ENCODE measurements at regions not wholly inside any gene's neighbourhood (a gene's known extent, or its start where the extent isn't known, plus 50 kb on each side); places are given as distances from the start of the nearest gene placed in this dataset.

DNA sequence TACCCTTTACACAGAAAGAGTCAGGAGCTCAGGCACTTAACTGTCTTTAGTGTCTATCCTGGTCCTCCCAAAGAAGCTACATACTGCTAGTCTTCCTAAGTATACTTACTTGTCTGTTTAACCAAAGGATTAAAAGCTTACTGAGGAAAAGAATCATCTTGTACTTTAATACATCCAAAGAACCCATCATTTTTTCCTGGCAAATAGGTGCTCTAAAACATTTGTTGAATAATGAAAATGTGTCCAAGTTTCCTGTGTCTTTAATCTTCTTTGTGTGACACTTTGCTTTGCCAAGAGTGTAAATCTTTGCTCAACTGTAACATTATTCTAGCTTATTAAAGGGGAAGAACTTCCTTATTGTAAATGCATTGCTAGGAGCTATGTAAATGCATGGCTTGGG is 519.2 kb downstream of the OTOL1 start:
- Histone ChIP-seq H3K9me3 (ENCODE audit: insufficient read depth, low read length) (no peaks in the 10 kb centered on the region), H3K27me3 (ENCODE audit: low read depth, low read length) (no peaks in the 10 kb centered on the region), H3K9ac (ENCODE audit: low read length) (no peak overlapping the region), H3K79me2 (ENCODE audit: low read length) (no peaks in the 10 kb centered on the region), H3K27ac (ENCODE audit: low read length) (no peak overlapping the region), H3K4me3 (ENCODE audit: low read length) (no peak overlapping the region), H4K20me1 (ENCODE audit: insufficient read depth, low read length) (no peaks in the 10 kb centered on the region), H3K4me1 (ENCODE audit: low read length) (no peaks in the 10 kb centered on the region), H3K36me3 (replicated peaks; ENCODE audit: low read depth, low read length) (no peaks in the 10 kb centered on the region), H2AFZ (ENCODE audit: low read depth, low read length) (no peak overlapping the region), H3K4me2 (ENCODE audit: low read length) (no peak overlapping the region)
- TF ChIP-seq, protein P1, sequence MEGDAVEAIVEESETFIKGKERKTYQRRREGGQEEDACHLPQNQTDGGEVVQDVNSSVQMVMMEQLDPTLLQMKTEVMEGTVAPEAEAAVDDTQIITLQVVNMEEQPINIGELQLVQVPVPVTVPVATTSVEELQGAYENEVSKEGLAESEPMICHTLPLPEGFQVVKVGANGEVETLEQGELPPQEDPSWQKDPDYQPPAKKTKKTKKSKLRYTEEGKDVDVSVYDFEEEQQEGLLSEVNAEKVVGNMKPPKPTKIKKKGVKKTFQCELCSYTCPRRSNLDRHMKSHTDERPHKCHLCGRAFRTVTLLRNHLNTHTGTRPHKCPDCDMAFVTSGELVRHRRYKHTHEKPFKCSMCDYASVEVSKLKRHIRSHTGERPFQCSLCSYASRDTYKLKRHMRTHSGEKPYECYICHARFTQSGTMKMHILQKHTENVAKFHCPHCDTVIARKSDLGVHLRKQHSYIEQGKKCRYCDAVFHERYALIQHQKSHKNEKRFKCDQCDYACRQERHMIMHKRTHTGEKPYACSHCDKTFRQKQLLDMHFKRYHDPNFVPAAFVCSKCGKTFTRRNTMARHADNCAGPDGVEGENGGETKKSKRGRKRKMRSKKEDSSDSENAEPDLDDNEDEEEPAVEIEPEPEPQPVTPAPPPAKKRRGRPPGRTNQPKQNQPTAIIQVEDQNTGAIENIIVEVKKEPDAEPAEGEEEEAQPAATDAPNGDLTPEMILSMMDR (IDR thresholded peaks at IDR 0.05; ENCODE audit: low read depth, low read length), result no peak
- TF ChIP-seq EZH2phosphoT487 (IDR thresholded peaks at IDR 0.05; ENCODE audit: low read depth), result no peak

DNA sequence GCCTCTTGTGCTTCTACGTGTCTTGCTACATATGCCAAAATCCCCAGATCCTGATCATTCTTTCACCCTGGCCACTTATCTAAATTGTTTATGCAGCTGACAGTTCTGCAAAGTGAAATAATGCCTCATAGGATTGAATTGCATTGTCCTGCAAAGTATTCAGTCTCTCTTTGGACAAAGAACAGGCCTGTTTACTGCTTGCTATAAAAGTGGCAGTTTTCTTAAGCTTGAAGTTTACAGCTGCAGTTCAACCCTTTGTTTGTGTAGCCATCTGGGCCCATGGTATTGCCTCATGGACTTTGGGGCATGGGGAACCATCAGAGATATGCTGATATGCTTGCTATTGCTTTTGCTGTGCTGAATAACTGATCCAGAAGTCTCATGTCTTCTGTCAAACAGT is 523.2 kb downstream of the OTOL1 start:
- H3K27ac ChIP-seq (ENCODE audit: low read length), result no peak overlapping the region
- H3K4me3 ChIP-seq (ENCODE audit: low read length), result no peak overlapping the region
- TF ChIP-seq, protein P1 (IDR thresholded peaks at IDR 0.05; ENCODE audit: low read depth, low read length), result no peak
- no peak for TF ChIP-seq EZH2phosphoT487 (IDR thresholded peaks at IDR 0.05; ENCODE audit: low read depth)

DNA sequence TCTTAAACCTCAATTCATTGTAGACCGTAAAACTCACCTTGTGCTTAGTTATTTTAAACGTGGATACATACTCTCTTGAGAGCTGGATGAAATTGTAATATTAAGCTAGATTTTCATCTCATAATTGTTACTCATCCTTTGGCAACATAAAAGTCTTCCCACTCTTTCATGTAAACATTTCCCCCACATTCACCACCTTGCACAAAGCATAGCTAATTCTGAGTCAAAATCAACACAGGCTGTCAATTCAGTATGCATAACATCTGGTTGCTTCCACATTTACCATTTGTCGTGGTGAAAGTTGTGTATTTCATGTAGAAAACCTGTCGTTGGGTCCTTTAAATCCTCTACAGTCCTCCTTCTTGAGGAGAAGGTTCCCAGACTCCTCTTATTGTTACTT is 524.6 kb downstream of the OTOL1 start:
- H2AFZ ChIP-seq (ENCODE audit: low read depth, low read length), result no peak overlapping the region
- H3K4me1 ChIP-seq (ENCODE audit: low read length), result no peaks in the 10 kb centered on the region
- H3K9ac ChIP-seq (ENCODE audit: low read length), result no peak overlapping the region
- no peaks in the 10 kb centered on the region for H3K27me3 ChIP-seq (ENCODE audit: low read depth, low read length)
- H3K27ac ChIP-seq (ENCODE audit: low read length), result no peak overlapping the region
- no peaks in the 10 kb centered on the region for H3K36me3 ChIP-seq (replicated peaks; ENCODE audit: low read depth, low read length)
- H3K4me2 ChIP-seq (ENCODE audit: low read length), result no peak overlapping the region
- no peaks in the 10 kb centered on the region for H3K79me2 ChIP-seq (ENCODE audit: low read length)
- TF ChIP-seq, protein P1 (IDR thresholded peaks at IDR 0.05; ENCODE audit: low read depth, low read length), result no peak
- TF ChIP-seq EZH2phosphoT487 (IDR thresholded peaks at IDR 0.05; ENCODE audit: low read depth), result no peak
- H3K4me3 ChIP-seq (ENCODE audit: low read length), result no peak overlapping the region
- no peaks in the 10 kb centered on the region for H4K20me1 ChIP-seq (ENCODE audit: insufficient read depth, low read length)
- H3K9me3 ChIP-seq (ENCODE audit: insufficient read depth, low read length), result no peaks in the 10 kb centered on the region

More for the DNA sequence above, 523.2 kb downstream of the OTOL1 start:
- H4K20me1 ChIP-seq (ENCODE audit: insufficient read depth, low read length), result no peaks in the 10 kb centered on the region
- H3K4me1 ChIP-seq (ENCODE audit: low read length), result no peaks in the 10 kb centered on the region
- H3K9ac ChIP-seq (ENCODE audit: low read length), result no peak overlapping the region
- no peaks in the 10 kb centered on the region for H3K36me3 ChIP-seq (replicated peaks; ENCODE audit: low read depth, low read length)
- H3K27me3 ChIP-seq (ENCODE audit: low read depth, low read length), result no peaks in the 10 kb centered on the region
- H3K4me2 ChIP-seq (ENCODE audit: low read length), result no peak overlapping the region
- no peak overlapping the region for H2AFZ ChIP-seq (ENCODE audit: low read depth, low read length)
- no peaks in the 10 kb centered on the region for H3K79me2 ChIP-seq (ENCODE audit: low read length)
- H3K9me3 ChIP-seq (ENCODE audit: insufficient read depth, low read length), result no peaks in the 10 kb centered on the region

DNA sequence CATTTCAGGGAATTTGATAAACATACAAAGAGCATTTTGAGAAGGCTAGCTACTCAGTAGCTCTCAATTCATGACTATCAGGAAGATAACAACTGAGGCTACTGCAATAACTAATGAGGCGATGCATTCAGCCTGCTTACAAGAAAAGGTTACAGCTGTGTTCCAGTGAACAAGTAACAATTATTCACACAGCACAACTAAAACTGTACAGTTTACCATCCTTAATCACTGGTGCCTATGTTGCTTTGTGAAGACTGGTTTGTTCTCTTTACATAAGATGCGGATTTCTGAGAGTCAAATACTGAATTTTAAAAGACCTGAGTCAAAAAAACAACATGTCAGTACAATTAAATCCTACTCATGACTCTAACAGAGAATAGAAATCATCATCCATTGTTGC is 526.3 kb downstream of the OTOL1 start:
- Histone ChIP-seq H3K27ac (ENCODE audit: low read length) (no peak overlapping the region), H3K27me3 (ENCODE audit: low read depth, low read length) (no peaks in the 10 kb centered on the region), H3K4me2 (ENCODE audit: low read length) (no peak overlapping the region), H4K20me1 (ENCODE audit: insufficient read depth, low read length) (no peaks in the 10 kb centered on the region), H3K79me2 (ENCODE audit: low read length) (no peaks in the 10 kb centered on the region), H3K4me1 (ENCODE audit: low read length) (no peaks in the 10 kb centered on the region), H2AFZ (ENCODE audit: low read depth, low read length) (no peak overlapping the region), H3K9ac (ENCODE audit: low read length) (no peak overlapping the region), H3K4me3 (ENCODE audit: low read length) (no peak overlapping the region), H3K9me3 (ENCODE audit: insufficient read depth, low read length) (no peaks in the 10 kb centered on the region), H3K36me3 (replicated peaks; ENCODE audit: low read depth, low read length) (no peaks in the 10 kb centered on the region)
- no peak for TF ChIP-seq EZH2phosphoT487 (IDR thresholded peaks at IDR 0.05; ENCODE audit: low read depth)
- TF ChIP-seq, protein P1 (IDR thresholded peaks at IDR 0.05; ENCODE audit: low read depth, low read length), result no peak

All from OCI-LY3 (cell line).